ENCODE measurements at regions not wholly inside any gene's neighbourhood (a gene's known extent, or its start where the extent isn't known, plus 50 kb on each side); places are given as distances from the start of the nearest gene placed in this dataset.

- TF ChIP-seq CTCF (IDR thresholded peaks at IDR 0.05) = peak; percentile 23 to 85 (median 78)
- no peak for TF ChIP-seq POLR2AphosphoS5 (IDR thresholded peaks at IDR 0.05; ENCODE audit: insufficient read depth in 1 of 2, low read depth in 1 of 2)
- no peak for TF ChIP-seq POLR2A (IDR thresholded peaks at IDR 0.05)
Measured at GRCh38 chr11:123261345-123262106, 66.5 kb upstream of the CLMP start.
